ENCODE measurements at regions not wholly inside any gene's neighbourhood (a gene's known extent, or its start where the extent isn't known, plus 50 kb on each side); places are given as distances from the start of the nearest gene placed in this dataset.

DNA sequence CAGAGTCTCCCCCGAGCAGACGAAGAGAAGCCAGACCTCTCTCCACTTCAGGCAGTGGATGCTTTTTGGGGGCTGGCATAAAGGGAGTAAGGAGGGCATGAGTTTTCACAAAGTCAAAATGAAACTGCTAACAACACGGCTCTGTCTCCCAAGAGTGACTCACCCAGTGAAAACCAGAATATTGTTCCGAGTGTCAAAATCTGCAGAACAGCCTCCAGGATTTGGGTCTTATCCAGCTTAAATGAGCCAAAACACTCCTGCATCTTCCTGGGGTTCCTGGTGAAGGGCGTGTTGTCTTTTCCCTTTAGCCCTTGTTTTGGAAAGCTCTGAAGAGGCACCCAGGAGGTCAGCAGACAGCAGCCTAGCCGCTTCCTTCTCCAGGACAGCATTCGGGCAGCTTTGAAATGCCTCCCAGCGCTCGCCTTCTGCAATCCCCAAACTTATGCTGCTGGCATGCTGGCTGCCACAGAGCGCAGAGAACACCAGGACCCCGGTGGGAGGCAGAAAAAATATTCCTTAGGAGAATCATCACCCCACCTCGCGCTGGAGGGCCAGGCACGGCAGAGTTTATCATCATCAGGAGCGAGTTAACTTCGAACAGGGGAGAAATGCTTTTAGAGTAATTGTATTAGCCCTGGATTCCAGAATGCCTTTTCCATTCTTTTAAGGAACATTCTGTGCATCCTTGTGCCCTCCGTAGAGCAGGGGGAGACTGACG, 117.7 kb upstream of the NCOR2 start:
- TF ChIP-seq, protein P1, sequence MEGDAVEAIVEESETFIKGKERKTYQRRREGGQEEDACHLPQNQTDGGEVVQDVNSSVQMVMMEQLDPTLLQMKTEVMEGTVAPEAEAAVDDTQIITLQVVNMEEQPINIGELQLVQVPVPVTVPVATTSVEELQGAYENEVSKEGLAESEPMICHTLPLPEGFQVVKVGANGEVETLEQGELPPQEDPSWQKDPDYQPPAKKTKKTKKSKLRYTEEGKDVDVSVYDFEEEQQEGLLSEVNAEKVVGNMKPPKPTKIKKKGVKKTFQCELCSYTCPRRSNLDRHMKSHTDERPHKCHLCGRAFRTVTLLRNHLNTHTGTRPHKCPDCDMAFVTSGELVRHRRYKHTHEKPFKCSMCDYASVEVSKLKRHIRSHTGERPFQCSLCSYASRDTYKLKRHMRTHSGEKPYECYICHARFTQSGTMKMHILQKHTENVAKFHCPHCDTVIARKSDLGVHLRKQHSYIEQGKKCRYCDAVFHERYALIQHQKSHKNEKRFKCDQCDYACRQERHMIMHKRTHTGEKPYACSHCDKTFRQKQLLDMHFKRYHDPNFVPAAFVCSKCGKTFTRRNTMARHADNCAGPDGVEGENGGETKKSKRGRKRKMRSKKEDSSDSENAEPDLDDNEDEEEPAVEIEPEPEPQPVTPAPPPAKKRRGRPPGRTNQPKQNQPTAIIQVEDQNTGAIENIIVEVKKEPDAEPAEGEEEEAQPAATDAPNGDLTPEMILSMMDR (IDR thresholded peaks at IDR 0.05; ENCODE audit: low read depth, low read length): no peak
- TF ChIP-seq EZH2phosphoT487 (IDR thresholded peaks at IDR 0.05; ENCODE audit: low read depth): no peak
